Breast epithelium (tissue), 3 donors: ENCODE measurements at regions not wholly inside any gene's neighbourhood (a gene's known extent, or its start where the extent isn't known, plus 50 kb on each side); places are given as distances from the start of the nearest gene placed in this dataset.

Experiments used
- POLR2A ChIP-seq: fragments of 450-650 bp; IDR thresholded peaks from one replicate; pipeline ENCODE4 v1.6.1; 2016; ENCODE audit warnings: antibody characterized with exemption, mild to moderate bottlenecking, moderate library complexity
- POLR2AphosphoS5 ChIP-seq, 3 donors: sonication (generic); formaldehyde crosslinking; IDR thresholded peaks; one replicate each; pipeline ENCODE4 v1.6.1; 2017; ENCODE audit warnings: antibody characterized with exemption in 3 of 3
- TF ChIP-seq, protein P1 (sequence below), 3 donors: fragments of 450-650 bp; IDR thresholded peaks; one replicate each; pipeline ENCODE4 v1.5.1; 2016 to 2017; ENCODE audit warnings: antibody characterized with exemption in 3 of 3, mild to moderate bottlenecking in 3 of 3, moderate library complexity in 3 of 3

DNA sequence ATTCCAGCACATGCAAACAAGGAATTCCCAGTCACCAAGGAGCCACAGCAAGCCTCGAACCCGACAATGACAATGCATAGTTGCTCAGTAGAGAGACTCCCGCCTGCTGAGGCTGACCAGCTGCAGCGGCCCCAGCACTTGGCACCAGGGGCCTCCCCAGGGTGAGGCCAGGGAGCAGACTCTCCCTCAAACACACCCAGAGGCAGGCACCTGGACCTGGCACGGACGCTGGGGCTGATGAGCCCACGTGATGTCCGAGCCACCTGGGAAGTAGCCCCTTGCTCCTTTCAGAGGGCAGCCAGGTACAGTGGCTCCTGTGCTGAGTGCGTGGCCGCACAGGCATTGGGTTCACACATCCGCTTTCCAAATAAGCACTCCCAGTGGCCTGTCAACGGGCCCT, 315.9 kb upstream of the TGFBR2 start:
- TF ChIP-seq, protein P1, sequence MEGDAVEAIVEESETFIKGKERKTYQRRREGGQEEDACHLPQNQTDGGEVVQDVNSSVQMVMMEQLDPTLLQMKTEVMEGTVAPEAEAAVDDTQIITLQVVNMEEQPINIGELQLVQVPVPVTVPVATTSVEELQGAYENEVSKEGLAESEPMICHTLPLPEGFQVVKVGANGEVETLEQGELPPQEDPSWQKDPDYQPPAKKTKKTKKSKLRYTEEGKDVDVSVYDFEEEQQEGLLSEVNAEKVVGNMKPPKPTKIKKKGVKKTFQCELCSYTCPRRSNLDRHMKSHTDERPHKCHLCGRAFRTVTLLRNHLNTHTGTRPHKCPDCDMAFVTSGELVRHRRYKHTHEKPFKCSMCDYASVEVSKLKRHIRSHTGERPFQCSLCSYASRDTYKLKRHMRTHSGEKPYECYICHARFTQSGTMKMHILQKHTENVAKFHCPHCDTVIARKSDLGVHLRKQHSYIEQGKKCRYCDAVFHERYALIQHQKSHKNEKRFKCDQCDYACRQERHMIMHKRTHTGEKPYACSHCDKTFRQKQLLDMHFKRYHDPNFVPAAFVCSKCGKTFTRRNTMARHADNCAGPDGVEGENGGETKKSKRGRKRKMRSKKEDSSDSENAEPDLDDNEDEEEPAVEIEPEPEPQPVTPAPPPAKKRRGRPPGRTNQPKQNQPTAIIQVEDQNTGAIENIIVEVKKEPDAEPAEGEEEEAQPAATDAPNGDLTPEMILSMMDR (IDR thresholded peaks at IDR 0.05): no peak
- TF ChIP-seq POLR2A (no peak), POLR2AphosphoS5 (IDR thresholded peaks at IDR 0.05) (no peak)
